8988T (cell line): ENCODE measurements at regions not wholly inside any gene's neighbourhood (a gene's known extent, or its start where the extent isn't known, plus 50 kb on each side); places are given as distances from the start of the nearest gene placed in this dataset.
"Not testable (repeated sequence)": the region's sequence is repeated elsewhere in the genome, so short reads cannot be mapped to it uniquely, and the experiment has no call there.

ENCODE experiments used
- DNase-seq: peaks from one replicate; pipeline ENCODE4 v3.0.0; 2011

DNA sequence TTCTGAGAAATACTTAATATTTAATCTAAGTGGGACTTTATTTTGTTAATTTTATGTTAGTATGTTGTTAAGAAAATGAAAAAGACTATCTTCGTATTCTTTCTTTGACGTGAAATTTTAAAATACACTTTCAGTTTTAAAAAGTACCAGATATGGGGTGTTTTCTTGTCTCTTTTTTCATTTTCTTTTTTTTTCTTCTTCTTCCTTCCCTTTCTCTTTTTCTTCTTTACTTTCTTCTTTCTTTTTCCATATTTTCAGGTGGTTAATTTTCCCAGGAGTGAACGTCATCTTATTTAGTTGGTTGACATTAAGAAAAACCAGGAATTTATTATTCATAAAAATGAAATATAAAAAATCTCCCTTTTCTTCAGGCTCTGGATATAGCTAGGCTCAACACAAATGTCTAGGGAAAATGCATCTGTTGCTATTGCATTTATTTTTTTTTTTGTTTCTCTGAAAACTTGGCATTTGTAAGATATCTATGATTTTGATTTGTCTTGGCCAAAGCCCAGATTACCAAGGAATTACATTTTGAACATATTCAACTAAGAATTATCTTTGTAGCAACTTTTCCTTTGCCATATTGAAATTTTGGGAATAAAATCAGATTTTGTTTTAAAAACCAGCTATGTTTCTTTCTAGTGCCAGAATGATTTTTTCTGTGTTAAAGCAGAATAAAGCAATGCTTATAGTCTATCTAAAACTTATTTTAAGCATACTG is 241.3 kb upstream of the FOXP2 start:
- DNase-seq = no peak

GRCh38 chr7:114169389-114169788 is 245.2 kb upstream of the FOXP2 start:
- DNase-seq = not testable (repeated sequence)

GRCh38 chr7:114160925-114161324 is 242.1 kb upstream of the PPP1R3A start:
- DNase-seq = no peak

- DNase-seq = no peak
Measured at GRCh38 chr7:114158854-114159253, 240.0 kb upstream of the PPP1R3A start.

GRCh38 chr7:114158275-114158674 is 239.5 kb upstream of the PPP1R3A start:
- no peak for DNase-seq

- no peak for DNase-seq
Measured at GRCh38 chr7:114156178-114156577, 237.4 kb upstream of the PPP1R3A start.

GRCh38 chr7:114155116-114156110 is 236.6 kb upstream of the PPP1R3A start:
- no peak for DNase-seq

DNA sequence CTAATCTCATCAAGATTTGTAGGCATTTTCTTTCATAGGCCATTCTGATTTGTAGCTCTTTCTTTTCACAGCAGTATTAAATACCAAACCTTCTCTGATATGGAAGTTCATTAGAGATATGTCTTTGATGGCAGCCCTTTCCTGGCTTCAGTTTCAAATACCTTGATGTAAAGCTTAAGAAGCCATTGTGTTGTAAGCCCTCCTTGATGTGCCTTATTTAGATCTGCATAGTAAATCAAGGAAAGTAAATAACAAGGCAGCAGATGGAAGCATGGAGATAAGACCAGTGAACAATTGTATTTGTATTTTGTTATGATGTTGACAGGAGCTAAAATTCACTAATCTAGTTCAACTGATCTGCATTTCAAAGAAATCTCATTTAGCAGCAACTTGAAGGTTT is 234.9 kb upstream of the PPP1R3A start:
- no peak for DNase-seq

DNA sequence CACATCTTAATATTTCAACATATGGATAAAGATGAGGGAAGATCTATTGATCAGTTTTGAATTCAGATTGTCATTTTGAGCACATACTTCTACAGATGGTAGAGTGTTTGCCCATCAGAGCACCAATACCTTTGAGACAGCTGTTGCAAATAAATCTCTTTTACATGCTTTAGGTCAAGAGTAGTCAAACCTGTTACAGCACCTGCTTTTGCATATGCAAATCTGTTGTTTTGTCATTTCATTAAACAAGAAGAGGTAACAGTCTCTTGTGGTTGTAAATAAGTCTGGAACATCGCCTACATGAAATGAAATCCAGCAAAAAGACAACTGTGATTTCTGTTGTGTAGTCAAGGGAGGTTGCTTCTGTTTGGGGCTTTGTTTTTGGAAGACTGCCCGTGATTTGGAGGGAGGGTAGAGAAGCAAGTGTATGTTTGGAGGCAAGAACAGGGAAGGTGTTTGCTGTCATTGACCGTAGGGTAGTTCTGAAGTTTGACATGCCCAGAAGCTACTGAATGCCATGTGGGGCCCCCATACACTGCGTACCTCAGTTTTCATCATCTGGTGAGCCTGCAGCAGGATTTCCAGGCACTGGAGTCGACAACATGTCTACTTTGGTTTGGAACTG is 233.6 kb upstream of the PPP1R3A start:
- DNase-seq = no peak

GRCh38 chr7:114151777-114152176 is 233.0 kb upstream of the PPP1R3A start:
- no peak for DNase-seq

DNA sequence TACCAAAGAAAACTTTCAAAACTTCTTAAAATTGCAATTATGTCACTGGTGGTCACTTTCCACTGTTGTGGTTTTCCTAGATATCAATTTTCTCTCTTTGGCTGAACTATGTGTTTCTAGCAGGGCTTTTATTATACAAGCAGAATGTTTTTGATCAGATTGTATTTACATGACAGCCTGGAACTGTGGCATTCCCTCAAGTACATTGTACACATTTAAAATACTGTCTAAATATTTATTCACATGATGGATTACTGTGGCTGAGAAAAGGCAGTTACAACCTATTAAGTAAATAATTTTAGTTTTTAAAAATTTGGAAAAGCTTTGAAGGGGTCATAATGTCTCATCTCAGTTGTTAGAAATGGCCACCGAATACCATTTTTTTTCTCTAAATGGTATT is 231.9 kb upstream of the PPP1R3A start:
- DNase-seq = no peak

- no peak for DNase-seq
Measured at GRCh38 chr7:114148779-114149178, 230.0 kb upstream of the PPP1R3A start.

GRCh38 chr7:114141415-114141814 is 222.6 kb upstream of the PPP1R3A start:
- DNase-seq = no peak

DNA sequence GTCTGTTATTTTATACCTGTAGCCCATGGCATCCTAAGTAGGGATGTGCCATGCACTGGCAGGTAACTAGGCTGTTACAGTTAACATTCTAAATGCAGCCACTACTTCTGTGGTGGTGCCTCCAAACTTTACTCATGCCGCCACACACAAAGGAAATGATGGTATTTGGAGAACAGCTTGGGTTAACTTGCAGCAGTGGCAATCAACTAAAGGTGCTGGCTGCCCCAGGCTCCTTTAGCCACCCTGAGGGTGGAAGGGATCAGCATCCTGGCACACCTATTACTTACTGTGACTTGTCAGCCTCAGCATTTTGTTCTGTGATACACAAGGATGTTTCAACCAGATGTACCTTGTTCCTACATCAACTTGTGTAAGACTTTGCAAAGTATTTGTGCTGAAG is 221.8 kb upstream of the PPP1R3A start:
- DNase-seq = no peak

GRCh38 chr7:114139690-114140089 is 220.9 kb upstream of the PPP1R3A start:
- not testable (repeated sequence) for DNase-seq

DNA sequence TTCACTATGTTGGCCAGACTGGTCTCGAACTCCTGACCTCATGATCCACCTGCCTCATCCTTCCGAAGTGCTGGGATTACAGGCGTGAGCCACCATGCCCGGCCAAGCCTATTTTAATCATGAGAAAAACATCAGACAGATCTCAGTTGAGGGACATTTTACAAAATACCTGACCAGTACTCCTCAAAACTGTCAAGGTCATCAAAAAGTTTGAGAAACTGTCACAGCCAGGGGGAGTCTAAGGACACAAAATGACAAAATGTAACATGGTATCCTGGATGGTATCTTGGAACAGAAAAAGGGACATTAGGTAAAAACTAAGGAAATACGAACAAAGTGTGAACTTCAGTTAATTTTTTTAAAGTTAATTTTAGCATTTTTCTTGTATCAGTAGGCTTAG is 219.8 kb upstream of the PPP1R3A start:
- no peak for DNase-seq

GRCh38 chr7:114133717-114134116 is 214.9 kb upstream of the PPP1R3A start:
- DNase-seq = no peak

GRCh38 chr7:114130866-114131265 is 212.1 kb upstream of the PPP1R3A start:
- DNase-seq = no peak

- DNase-seq = no peak
Measured at GRCh38 chr7:114128880-114129279, 210.1 kb upstream of the PPP1R3A start.

DNA sequence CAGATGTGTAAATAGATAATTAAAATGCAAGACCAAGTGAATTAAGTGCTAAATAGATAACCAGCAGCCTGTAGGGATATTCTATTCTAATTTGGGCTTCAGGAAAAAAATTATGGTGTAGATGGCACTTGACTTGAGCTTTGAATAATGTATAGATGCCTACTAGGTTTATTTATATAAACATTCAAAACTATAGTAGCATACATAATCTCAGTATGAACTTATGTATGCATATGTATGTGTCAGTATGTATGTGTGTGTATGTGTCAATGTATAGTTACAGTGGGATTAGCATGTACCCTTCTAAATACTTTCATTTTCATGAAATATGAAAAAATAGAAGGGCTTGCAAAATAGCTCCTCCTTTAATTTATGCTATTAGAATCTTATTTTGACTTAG is 207.3 kb upstream of the PPP1R3A start:
- DNase-seq = no peak

- no peak for DNase-seq
Measured at GRCh38 chr7:114112806-114113205, 194.0 kb upstream of the PPP1R3A start.

DNA sequence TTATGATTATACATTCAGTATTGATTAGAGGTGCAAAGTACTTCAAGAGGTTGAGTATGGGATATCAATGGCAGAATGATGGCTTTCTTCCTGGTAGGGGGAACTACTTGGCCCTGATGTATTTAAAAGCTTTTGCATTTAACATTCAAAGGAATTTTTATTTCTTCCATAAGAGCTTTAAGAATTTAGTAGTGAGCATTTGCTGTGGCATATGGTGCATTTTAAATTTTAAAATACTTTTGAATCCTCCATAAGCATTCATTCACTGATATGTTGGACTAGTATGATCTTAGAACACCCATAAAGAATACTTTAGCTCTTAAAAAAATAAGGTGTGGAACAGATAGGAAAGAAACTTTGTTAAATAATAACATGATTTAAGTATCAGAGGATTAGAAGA is 191.9 kb upstream of the PPP1R3A start:
- DNase-seq = no peak

- no peak for DNase-seq
Measured at GRCh38 chr7:114109721-114110120, 190.9 kb upstream of the PPP1R3A start.

DNA sequence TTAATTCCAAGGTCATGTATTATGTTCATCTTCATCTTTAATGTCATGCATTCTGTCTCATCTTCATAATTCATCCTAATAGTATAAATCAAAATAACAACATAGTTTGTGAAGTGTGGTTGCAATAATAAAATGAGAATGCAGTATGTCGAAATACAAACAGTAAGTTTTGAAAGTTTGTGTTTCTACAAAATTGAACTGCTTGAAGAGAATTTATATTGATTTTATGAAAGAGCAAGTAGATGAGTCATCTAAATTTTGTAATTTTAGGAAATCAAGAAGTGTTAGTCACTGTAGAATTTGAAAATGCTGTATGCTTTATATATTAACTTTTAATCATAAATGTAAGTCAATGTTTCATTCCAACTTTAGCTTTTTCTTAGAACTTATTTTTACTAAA is 190.5 kb upstream of the PPP1R3A start:
- DNase-seq = no peak
